CD14-positive monocyte (primary cell): ENCODE measurements at regions not wholly inside any gene's neighbourhood (a gene's known extent, or its start where the extent isn't known, plus 50 kb on each side); places are given as distances from the start of the nearest gene placed in this dataset.

Source experiments
- DNase-seq, 3 donors: peaks; one replicate each; pipeline ENCODE4 v3.0.0-alpha.2; 2011 to 2022
- H2AFZ ChIP-seq: 2 replicates; pipeline ENCODE4 v1.6.0; 2012; ENCODE audit warnings: mild to moderate bottlenecking, low read depth, low read length, inconsistent platforms; ENCODE audit not compliant: insufficient read depth, poor library complexity, severe bottlenecking
- H3K27ac ChIP-seq, 2 donors: 1 replicate in 1 of 2; 2 replicates in 1 of 2; pipeline ENCODE4 v1.5.1; 2012 to 2013; ENCODE audit warnings: low read length in 2 of 2, control low read depth in 1 of 2, inconsistent platforms in 1 of 2, low read depth in 1 of 2, mild to moderate bottlenecking in 1 of 2
- H3K27me3 ChIP-seq, 2 donors: one replicate each; pipeline versions ENCODE4 v1.6.0 to v1.6.1; 2011 to 2013; ENCODE audit warnings: low read length in 2 of 2; ENCODE audit not compliant: control insufficient read depth in 2 of 2, insufficient read depth in 2 of 2
- H3K36me3 ChIP-seq, 2 donors: replicated peaks in 1 of 2; 1 replicate in 1 of 2; 2 replicates in 1 of 2; pipeline versions ENCODE4 v1.5.1 to v1.6.1; 2012 to 2013; ENCODE audit warnings: low read length in 2 of 2, control low read depth in 1 of 2, inconsistent platforms in 1 of 2, mild to moderate bottlenecking in 1 of 2; ENCODE audit not compliant: insufficient read depth in 2 of 2, control insufficient read depth in 1 of 2
- H3K4me1 ChIP-seq, 2 donors: 1 replicate in 1 of 2; 2 replicates in 1 of 2; pipeline versions ENCODE4 v1.5.1 to v1.6.1; 2012 to 2013; ENCODE audit warnings: low read length in 2 of 2, control low read depth in 1 of 2, inconsistent platforms in 1 of 2, mild to moderate bottlenecking in 1 of 2, moderate library complexity in 1 of 2; ENCODE audit not compliant: insufficient read depth in 2 of 2, control insufficient read depth in 1 of 2
- H3K4me2 ChIP-seq: replicated peaks from 2 replicates; pipeline ENCODE3; 2012; ENCODE audit warnings: low read length, moderate library complexity, mild to moderate bottlenecking; ENCODE audit not compliant: poor library complexity, severe bottlenecking; ENCODE audit errors: extremely low read depth
- H3K4me3 ChIP-seq, 3 experiments: fragments of 200-600 bp in 1 of 3; sonication (generic) in 1 of 3; replicated peaks in 1 of 3; 1 replicate in 2 of 3; 2 replicates in 1 of 3; pipeline ENCODE4 v1.5.1; 2011 to 2013; ENCODE audit warnings: low read length in 3 of 3, mild to moderate bottlenecking in 3 of 3, control low read depth in 2 of 3, low read depth in 2 of 3, inconsistent platforms in 1 of 3, moderate library complexity in 1 of 3
- H3K79me2 ChIP-seq: 2 replicates; pipeline ENCODE4 v1.6.0; 2012; ENCODE audit warnings: mild to moderate bottlenecking, control low read depth, inconsistent platforms, low read length, moderate library complexity; ENCODE audit not compliant: insufficient read depth
- H3K9ac ChIP-seq: 2 replicates; pipeline ENCODE4 v1.6.0; 2017; ENCODE audit warnings: low read length, mild to moderate bottlenecking; ENCODE audit not compliant: insufficient read depth, poor library complexity, severe bottlenecking
- H3K9me3 ChIP-seq, 2 donors: replicated peaks in 1 of 2; 1 replicate in 1 of 2; 2 replicates in 1 of 2; pipeline versions ENCODE4 v1.5.1 to v1.6.1; 2012 to 2013; ENCODE audit warnings: low read length in 2 of 2, control low read depth in 1 of 2; ENCODE audit not compliant: control insufficient read depth in 1 of 2, insufficient read depth in 1 of 2
- H4K20me1 ChIP-seq: 2 replicates; pipeline ENCODE4 v1.6.0; 2012; ENCODE audit warnings: mild to moderate bottlenecking, low read length, control low read depth, moderate library complexity; ENCODE audit not compliant: insufficient read depth
- H3K27ac Mint-ChIP-seq, 7 donors: one replicate each; pipeline ENCODE4 v1.8.0; 2020; ENCODE audit warnings: mild to moderate bottlenecking in 7 of 7, mixed read lengths in 7 of 7, moderate library complexity in 6 of 7, inconsistent platforms in 2 of 7
- H3K27me3 Mint-ChIP-seq, 3 donors: one replicate each; pipeline ENCODE4 v1.8.0; 2021 to 2022; ENCODE audit warnings: low read depth in 3 of 3, mild to moderate bottlenecking in 3 of 3, mixed read lengths in 3 of 3, moderate library complexity in 3 of 3, inconsistent platforms in 1 of 3
- H3K36me3 Mint-ChIP-seq, 2 donors: one replicate each; pipeline ENCODE4 v1.8.0; 2020; ENCODE audit warnings: mixed read lengths in 2 of 2, inconsistent platforms in 1 of 2, mild to moderate bottlenecking in 1 of 2
- H3K4me1 Mint-ChIP-seq: one replicate; pipeline ENCODE4 v1.8.0; 2020; ENCODE audit warnings: mild to moderate bottlenecking, mixed read lengths
- H3K4me3 Mint-ChIP-seq, 2 donors: one replicate each; pipeline ENCODE4 v1.8.0; 2020; ENCODE audit warnings: mild to moderate bottlenecking in 2 of 2, mixed read lengths in 2 of 2, moderate library complexity in 1 of 2
- H3K9me3 Mint-ChIP-seq, 7 donors: one replicate each; pipeline ENCODE4 v1.8.0; 2020 to 2022; ENCODE audit warnings: mixed read lengths in 7 of 7, mild to moderate bottlenecking in 6 of 7, moderate library complexity in 6 of 7, inconsistent platforms in 2 of 7
- WGBS: methylation state at CpG from one replicate; pipeline ENCODE4 v1.1.5; 2013; ENCODE audit warnings: missing lambda C conversion rate; ENCODE audit not compliant: insufficient coverage; 5-methylcytosine and 5-hydroxymethylcytosine counted together
- intact Hi-C, 2 donors: fragments of 100-400 bp; cut with micrococcal nuclease; formaldehyde crosslinking; loops; one replicate each; pipeline versions ENCODE4 v1.15.0 to v1.15.1; 2023
- TF ChIP-seq, protein P1 (sequence below): fragments of 200-600 bp; IDR thresholded peaks from one replicate; pipeline ENCODE4 v1.8.0; 2022; ENCODE audit warnings: antibody characterized with exemption, mild to moderate bottlenecking

DNA sequence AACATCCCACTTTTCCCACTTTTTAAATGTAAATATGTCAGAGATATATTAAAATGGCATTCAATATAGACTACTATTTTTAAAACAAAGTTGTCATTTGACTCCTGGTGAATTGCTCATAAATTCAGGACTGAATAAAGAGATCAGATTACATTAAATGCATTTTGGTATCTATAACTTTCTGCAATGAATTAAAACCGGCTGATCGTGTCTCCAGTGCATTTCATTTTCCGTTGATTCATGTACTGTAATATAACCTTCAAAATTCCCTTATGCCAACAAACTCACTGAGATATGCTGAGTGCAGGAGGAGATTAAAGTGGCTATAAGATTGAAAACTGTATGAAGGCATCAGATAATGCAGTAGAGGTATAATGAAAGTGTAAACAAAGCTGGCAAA, 361.1 kb upstream of the CDIN1 start:
- Mint-ChIP-seq H3K9me3 (peaks cover 1 to 16% (median 11%) of the 10 kb centered on the region in 7 donors), H3K4me3 (no peak overlapping the region), H3K27ac (no peak overlapping the region), H3K4me1 (no peaks in the 10 kb centered on the region), H3K36me3 (no peaks in the 10 kb centered on the region), H3K27me3 (no peaks in the 10 kb centered on the region)
- H3K36me3 ChIP-seq, result no peaks in the 10 kb centered on the region
- WGBS, result no CpG with 5 or more reads among the region's 3 CpGs
- DNase-seq, result no peak
- H3K4me2 ChIP-seq, result no peak overlapping the region
- no peak overlapping the region for H2AFZ ChIP-seq
- no peaks in the 10 kb centered on the region for H3K79me2 ChIP-seq
- intact Hi-C loops, result loop anchor here in 1 of 2 donors (2.0 kb wide), 1 partner anchor 20 kb away; no protein-coding TSS in a partner anchor
- no peak overlapping the region for H3K27ac ChIP-seq
- TF ChIP-seq, protein P1, sequence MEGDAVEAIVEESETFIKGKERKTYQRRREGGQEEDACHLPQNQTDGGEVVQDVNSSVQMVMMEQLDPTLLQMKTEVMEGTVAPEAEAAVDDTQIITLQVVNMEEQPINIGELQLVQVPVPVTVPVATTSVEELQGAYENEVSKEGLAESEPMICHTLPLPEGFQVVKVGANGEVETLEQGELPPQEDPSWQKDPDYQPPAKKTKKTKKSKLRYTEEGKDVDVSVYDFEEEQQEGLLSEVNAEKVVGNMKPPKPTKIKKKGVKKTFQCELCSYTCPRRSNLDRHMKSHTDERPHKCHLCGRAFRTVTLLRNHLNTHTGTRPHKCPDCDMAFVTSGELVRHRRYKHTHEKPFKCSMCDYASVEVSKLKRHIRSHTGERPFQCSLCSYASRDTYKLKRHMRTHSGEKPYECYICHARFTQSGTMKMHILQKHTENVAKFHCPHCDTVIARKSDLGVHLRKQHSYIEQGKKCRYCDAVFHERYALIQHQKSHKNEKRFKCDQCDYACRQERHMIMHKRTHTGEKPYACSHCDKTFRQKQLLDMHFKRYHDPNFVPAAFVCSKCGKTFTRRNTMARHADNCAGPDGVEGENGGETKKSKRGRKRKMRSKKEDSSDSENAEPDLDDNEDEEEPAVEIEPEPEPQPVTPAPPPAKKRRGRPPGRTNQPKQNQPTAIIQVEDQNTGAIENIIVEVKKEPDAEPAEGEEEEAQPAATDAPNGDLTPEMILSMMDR, result no peak
- H3K4me3 ChIP-seq, result no peak overlapping the region
- H3K4me1 ChIP-seq, result no peaks in the 10 kb centered on the region
- H3K9me3 ChIP-seq, result peaks cover 11 to 12% of the 10 kb centered on the region in 2 donors
- no peaks in the 10 kb centered on the region for H4K20me1 ChIP-seq
- H3K9ac ChIP-seq, result no peak overlapping the region
- H3K27me3 ChIP-seq, result no peaks in the 10 kb centered on the region

DNA sequence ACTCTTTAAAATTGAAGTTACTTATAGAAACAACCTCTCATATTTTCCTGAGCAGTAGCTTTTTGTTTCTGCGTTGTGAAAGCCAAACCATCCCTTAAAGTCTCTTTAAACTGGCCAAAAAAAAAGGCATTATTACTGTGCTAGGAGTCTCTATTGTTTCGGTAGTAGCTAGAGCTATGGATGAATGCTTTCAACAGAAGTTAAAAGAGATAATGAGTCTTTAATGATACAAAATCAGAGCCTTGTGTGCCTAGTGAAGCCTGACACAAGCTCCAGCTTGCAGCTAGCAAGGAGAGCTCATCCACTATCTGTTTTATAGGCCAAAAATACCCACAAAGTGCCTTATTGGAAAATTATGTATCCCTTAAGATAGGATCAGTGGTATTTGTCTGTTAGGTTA, 360.4 kb upstream of the CDIN1 start:
- no CpG with 5 or more reads among the region's 2 CpGs for WGBS
- Histone ChIP-seq H2AFZ (no peak overlapping the region), H3K9me3 (peaks cover 11 to 12% of the 10 kb centered on the region in 2 donors), H3K36me3 (no peaks in the 10 kb centered on the region), H3K79me2 (no peaks in the 10 kb centered on the region), H3K4me2 (no peak overlapping the region), H4K20me1 (no peaks in the 10 kb centered on the region), H3K4me3 (no peak overlapping the region), H3K27ac (no peak overlapping the region), H3K9ac (no peak overlapping the region), H3K27me3 (no peaks in the 10 kb centered on the region), H3K4me1 (no peaks in the 10 kb centered on the region)
- DNase-seq, result no peak
- Mint-ChIP-seq H3K27me3 (no peaks in the 10 kb centered on the region), H3K9me3 (peaks cover 1 to 16% (median 11%) of the 10 kb centered on the region in 7 donors), H3K27ac (no peak overlapping the region), H3K36me3 (no peaks in the 10 kb centered on the region), H3K4me1 (no peaks in the 10 kb centered on the region), H3K4me3 (no peak overlapping the region)
- TF ChIP-seq, protein P1, result no peak
- intact Hi-C loops, result loop anchor here in 1 of 2 donors (2.0 kb wide), 1 partner anchor 20 kb away; no protein-coding TSS in a partner anchor
